RWPE2 (cell line): ENCODE measurements at regions not wholly inside any gene's neighbourhood (a gene's known extent, or its start where the extent isn't known, plus 50 kb on each side); places are given as distances from the start of the nearest gene placed in this dataset.

Experiments
- ATAC-seq: fragments of 200-7000 bp; cut with Tn5 transposase; 3 replicates; pipeline ENCODE4 v1.9.1; 2021; ENCODE audit warnings: low read depth
- DNase-seq: peaks from one replicate; pipeline ENCODE4 v3.0.0-alpha.2; 2020; ENCODE audit warnings: low spot score
- H3K27ac ChIP-seq: fragments of 450-650 bp; 2 replicates; pipeline ENCODE4 v1.5.1; 2017; ENCODE audit warnings: mild to moderate bottlenecking; ENCODE audit not compliant: poor library complexity, severe bottlenecking
- H3K27me3 ChIP-seq: fragments of 250-450 bp; sonication (Bioruptor Pico); 2 replicates; pipeline ENCODE4 v1.5.1; 2021; ENCODE audit warnings: mild to moderate bottlenecking, moderate library complexity; ENCODE audit not compliant: insufficient read depth, poor library complexity, severe bottlenecking
- H3K36me3 ChIP-seq: fragments of 250-450 bp; sonication (Bioruptor Pico); 2 replicates; pipeline ENCODE4 v1.5.1; 2020; ENCODE audit warnings: low read depth, mild to moderate bottlenecking, moderate library complexity
- H3K4me1 ChIP-seq: fragments of 250-450 bp; sonication (Bioruptor Pico); 2 replicates; pipeline ENCODE4 v1.5.1; 2021; ENCODE audit warnings: mild to moderate bottlenecking, moderate library complexity; ENCODE audit not compliant: insufficient read depth, poor library complexity, severe bottlenecking
- H3K4me3 ChIP-seq: fragments of 250-450 bp; sonication (Bioruptor Pico); 2 replicates; pipeline ENCODE4 v1.5.1; 2021; ENCODE audit warnings: mild to moderate bottlenecking, moderate library complexity; ENCODE audit not compliant: severe bottlenecking
- H3K9me3 ChIP-seq: fragments of 250-450 bp; sonication (Bioruptor Pico); 2 replicates; pipeline ENCODE4 v1.5.1; 2021; ENCODE audit warnings: mild to moderate bottlenecking, moderate library complexity; ENCODE audit not compliant: severe bottlenecking
- TF ChIP-seq, protein P1 (sequence below): fragments of 450-650 bp; IDR thresholded peaks from one replicate; pipeline ENCODE4 v1.5.1; 2017; ENCODE audit warnings: mild to moderate bottlenecking, moderate library complexity; ENCODE audit not compliant: poor library complexity, severe bottlenecking

DNA sequence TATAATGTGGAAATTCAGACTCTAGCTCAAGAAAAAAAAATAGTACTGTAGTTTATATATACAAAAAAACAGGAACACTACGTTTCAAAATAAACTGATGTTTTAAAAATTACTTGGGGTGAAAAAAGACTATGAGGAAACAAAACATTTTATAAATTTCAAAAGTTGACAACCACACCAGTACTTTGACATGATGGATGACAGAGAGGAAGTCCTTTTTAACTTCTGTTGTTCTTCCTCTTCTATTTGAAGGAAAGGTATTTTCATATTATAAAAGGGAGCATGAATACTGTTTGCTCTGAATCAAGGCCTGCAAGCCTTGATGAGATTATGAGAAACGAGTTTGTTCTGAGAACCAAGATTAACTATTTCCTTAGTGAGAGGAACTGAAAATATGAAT, 456.9 kb downstream of the TAF11L14 start:
- Histone ChIP-seq H3K4me1 (no peaks in the 10 kb centered on the region), H3K4me3 (no peak overlapping the region), H3K27me3 (no peaks in the 10 kb centered on the region), H3K27ac (no peak overlapping the region), H3K36me3 (no peaks in the 10 kb centered on the region), H3K9me3 (no peaks in the 10 kb centered on the region)
- TF ChIP-seq, protein P1, sequence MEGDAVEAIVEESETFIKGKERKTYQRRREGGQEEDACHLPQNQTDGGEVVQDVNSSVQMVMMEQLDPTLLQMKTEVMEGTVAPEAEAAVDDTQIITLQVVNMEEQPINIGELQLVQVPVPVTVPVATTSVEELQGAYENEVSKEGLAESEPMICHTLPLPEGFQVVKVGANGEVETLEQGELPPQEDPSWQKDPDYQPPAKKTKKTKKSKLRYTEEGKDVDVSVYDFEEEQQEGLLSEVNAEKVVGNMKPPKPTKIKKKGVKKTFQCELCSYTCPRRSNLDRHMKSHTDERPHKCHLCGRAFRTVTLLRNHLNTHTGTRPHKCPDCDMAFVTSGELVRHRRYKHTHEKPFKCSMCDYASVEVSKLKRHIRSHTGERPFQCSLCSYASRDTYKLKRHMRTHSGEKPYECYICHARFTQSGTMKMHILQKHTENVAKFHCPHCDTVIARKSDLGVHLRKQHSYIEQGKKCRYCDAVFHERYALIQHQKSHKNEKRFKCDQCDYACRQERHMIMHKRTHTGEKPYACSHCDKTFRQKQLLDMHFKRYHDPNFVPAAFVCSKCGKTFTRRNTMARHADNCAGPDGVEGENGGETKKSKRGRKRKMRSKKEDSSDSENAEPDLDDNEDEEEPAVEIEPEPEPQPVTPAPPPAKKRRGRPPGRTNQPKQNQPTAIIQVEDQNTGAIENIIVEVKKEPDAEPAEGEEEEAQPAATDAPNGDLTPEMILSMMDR: no peak
- DNase-seq (no peak), ATAC-seq (no peak)

DNA sequence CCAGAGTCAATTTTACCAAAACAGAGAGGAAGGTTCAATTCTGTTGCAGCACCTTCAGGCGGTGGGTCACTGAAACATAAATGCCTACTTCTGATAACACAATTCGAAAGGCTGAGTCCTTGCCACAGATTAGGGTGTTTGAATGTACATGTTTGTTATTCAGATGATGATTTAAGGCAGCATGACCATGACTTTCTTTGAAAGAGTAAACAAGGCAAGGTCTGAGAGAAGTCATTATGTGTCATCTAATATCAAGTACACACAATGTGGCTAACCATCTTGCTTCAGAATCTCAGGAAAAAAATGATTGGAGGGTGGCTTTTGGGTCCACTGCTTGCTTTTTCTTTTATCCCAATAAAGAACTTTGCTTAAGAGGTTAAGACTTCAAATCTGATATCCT, 457.5 kb downstream of the TAF11L14 start:
- Histone ChIP-seq H3K9me3 (no peaks in the 10 kb centered on the region), H3K36me3 (no peaks in the 10 kb centered on the region), H3K4me1 (no peaks in the 10 kb centered on the region), H3K4me3 (no peak overlapping the region), H3K27me3 (no peaks in the 10 kb centered on the region), H3K27ac (no peak overlapping the region)
- DNase-seq: no peak
- no peak for ATAC-seq
- TF ChIP-seq, protein P1: no peak

DNA sequence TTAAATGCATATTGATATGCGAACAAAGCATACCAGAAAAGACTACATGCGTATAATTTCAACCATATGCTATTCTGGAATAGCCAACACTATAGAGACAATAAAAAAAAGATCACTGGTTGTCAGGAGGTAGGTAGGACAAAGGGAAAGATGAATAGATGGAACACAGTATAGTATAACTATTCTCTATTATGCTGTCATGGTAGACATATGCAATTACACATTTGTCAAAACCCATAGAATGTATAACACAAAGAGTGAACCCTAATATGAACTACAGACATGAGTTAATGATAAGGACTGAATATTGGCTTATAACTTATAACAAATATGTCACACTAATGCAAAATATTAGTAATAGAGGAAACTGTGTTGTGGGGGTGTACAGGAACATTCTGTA, 460.8 kb downstream of the TAF11L14 start:
- no peaks in the 10 kb centered on the region for H3K36me3 ChIP-seq
- H3K4me3 ChIP-seq: no peak overlapping the region
- H3K27me3 ChIP-seq: peaks cover 4% of the 10 kb centered on the region
- DNase-seq: no peak
- no peaks in the 10 kb centered on the region for H3K9me3 ChIP-seq
- TF ChIP-seq, protein P1: no peak
- H3K4me1 ChIP-seq: no peaks in the 10 kb centered on the region
- no peak overlapping the region for H3K27ac ChIP-seq
- ATAC-seq: no peak

DNA sequence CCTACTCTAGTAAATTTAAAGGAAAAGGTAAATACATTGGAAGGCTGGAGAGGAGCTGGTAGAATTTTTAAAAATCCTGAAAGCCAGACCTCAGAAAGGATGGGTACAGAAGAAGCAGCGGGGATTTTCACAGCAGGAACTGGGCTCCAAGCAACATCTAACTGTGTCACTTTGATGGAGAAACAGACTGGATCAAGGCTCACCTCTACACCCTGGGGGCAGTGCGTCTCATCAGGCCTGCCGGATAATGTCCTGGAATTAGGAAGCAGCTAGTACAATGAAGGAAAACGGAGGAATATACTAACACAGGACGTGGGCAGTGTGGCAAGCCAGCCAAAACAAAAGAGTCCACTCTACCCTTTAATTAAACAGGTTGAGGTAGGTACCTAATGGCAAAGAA, 463.6 kb downstream of the TAF11L14 start:
- no peaks in the 10 kb centered on the region for H3K4me1 ChIP-seq
- DNase-seq: no peak
- no peak for ATAC-seq
- no peak overlapping the region for H3K4me3 ChIP-seq
- no peaks in the 10 kb centered on the region for H3K36me3 ChIP-seq
- TF ChIP-seq, protein P1: no peak
- no peak overlapping the region for H3K27ac ChIP-seq
- no peaks in the 10 kb centered on the region for H3K9me3 ChIP-seq
- H3K27me3 ChIP-seq: peaks cover 9% of the 10 kb centered on the region

DNA sequence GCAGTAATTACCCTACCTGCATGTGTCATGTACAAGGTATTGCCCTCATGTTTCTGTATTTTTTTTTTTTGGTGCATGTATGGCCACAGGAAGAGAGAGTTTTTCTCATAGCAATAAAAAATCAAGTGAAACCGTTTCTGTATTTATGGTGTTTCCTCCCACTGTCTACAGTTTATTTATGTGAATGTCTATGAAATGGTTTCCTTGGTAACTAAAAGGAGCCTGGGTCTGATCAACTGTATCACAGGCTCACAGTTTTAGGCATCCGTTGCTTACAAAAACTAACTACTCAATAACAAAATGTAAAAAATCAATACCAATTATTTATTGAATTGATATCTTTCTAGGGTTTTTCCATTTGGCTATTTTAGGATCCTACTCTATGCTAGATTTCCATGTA, 464.4 kb downstream of the TAF11L14 start:
- no peaks in the 10 kb centered on the region for H3K9me3 ChIP-seq
- H3K36me3 ChIP-seq: no peaks in the 10 kb centered on the region
- no peak overlapping the region for H3K27ac ChIP-seq
- H3K4me3 ChIP-seq: no peak overlapping the region
- no peaks in the 10 kb centered on the region for H3K4me1 ChIP-seq
- DNase-seq (no peak), ATAC-seq (no peak)
- TF ChIP-seq, protein P1: no peak
- H3K27me3 ChIP-seq: peaks cover 9% of the 10 kb centered on the region
